ENCODE measurements at regions not wholly inside any gene's neighbourhood (a gene's known extent, or its start where the extent isn't known, plus 50 kb on each side); places are given as distances from the start of the nearest gene placed in this dataset.

DNA sequence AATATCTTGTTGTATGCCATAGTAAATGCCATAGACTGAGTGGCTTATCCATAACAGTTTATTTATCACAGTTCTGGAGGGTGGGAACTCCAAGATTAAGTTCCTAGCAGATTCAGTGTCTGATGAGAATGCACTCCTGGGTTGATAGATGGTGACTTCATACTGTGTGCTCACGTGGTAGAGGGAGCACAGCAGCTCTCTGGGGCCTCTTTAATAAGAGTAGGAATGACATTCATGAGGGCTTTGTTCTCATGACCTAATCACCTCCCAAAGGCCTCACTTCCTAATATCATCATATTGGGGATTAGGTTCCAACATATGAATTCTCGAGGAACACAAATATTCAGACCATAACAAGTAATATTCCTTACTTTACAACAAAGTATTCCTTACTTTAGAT lies 98.1 kb upstream of the SH3BP4 start:
- H3K4me3 ChIP-seq (ENCODE audit: low read depth, low read length), result no peak overlapping the region
- H3K36me3 ChIP-seq (ENCODE audit: control insufficient read depth, insufficient read depth, low read length), result no peaks in the 10 kb centered on the region
- TF ChIP-seq, protein P1, sequence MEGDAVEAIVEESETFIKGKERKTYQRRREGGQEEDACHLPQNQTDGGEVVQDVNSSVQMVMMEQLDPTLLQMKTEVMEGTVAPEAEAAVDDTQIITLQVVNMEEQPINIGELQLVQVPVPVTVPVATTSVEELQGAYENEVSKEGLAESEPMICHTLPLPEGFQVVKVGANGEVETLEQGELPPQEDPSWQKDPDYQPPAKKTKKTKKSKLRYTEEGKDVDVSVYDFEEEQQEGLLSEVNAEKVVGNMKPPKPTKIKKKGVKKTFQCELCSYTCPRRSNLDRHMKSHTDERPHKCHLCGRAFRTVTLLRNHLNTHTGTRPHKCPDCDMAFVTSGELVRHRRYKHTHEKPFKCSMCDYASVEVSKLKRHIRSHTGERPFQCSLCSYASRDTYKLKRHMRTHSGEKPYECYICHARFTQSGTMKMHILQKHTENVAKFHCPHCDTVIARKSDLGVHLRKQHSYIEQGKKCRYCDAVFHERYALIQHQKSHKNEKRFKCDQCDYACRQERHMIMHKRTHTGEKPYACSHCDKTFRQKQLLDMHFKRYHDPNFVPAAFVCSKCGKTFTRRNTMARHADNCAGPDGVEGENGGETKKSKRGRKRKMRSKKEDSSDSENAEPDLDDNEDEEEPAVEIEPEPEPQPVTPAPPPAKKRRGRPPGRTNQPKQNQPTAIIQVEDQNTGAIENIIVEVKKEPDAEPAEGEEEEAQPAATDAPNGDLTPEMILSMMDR (IDR thresholded peaks at IDR 0.05; ENCODE audit: insufficient read depth, low read length, poor library complexity, severe bottlenecking), result no peak
- H3K27me3 ChIP-seq (ENCODE audit: control insufficient read depth, insufficient read depth, low read length), result no peaks in the 10 kb centered on the region
- no peak for DNase-seq (ENCODE audit: low read depth)

- TF ChIP-seq, protein P1 (IDR thresholded peaks at IDR 0.05; ENCODE audit: insufficient read depth, low read length, poor library complexity, severe bottlenecking), result no peak
- Histone ChIP-seq H3K36me3 (ENCODE audit: control insufficient read depth, insufficient read depth, low read length) (no peaks in the 10 kb centered on the region), H3K27me3 (ENCODE audit: control insufficient read depth, insufficient read depth, low read length) (no peaks in the 10 kb centered on the region), H3K4me3 (ENCODE audit: low read depth, low read length) (no peak overlapping the region)
- no peak for DNase-seq (ENCODE audit: low read depth)
These were observed 98.9 kb upstream of the SH3BP4 start for GRCh38 chr2:234852941-234853340.

- TF ChIP-seq, protein P1 (IDR thresholded peaks at IDR 0.05; ENCODE audit: insufficient read depth, low read length, poor library complexity, severe bottlenecking), result no peak
- H3K36me3 ChIP-seq (ENCODE audit: control insufficient read depth, insufficient read depth, low read length), result no peaks in the 10 kb centered on the region
- H3K27me3 ChIP-seq (ENCODE audit: control insufficient read depth, insufficient read depth, low read length), result no peaks in the 10 kb centered on the region
- H3K4me3 ChIP-seq (ENCODE audit: low read depth, low read length), result no peak overlapping the region
- DNase-seq (ENCODE audit: low read depth), result no peak
These were observed 99.8 kb upstream of the SH3BP4 start for GRCh38 chr2:234852035-234852434.

- no peak for DNase-seq (ENCODE audit: low read depth)
These were observed 100.4 kb upstream of the SH3BP4 start for GRCh38 chr2:234851451-234851850.

GRCh38 chr2:234850818-234851217 lies 101.0 kb upstream of the SH3BP4 start:
- H3K27me3 ChIP-seq (ENCODE audit: control insufficient read depth, insufficient read depth, low read length), result no peaks in the 10 kb centered on the region
- TF ChIP-seq, protein P1 (IDR thresholded peaks at IDR 0.05; ENCODE audit: insufficient read depth, low read length, poor library complexity, severe bottlenecking), result no peak
- no peak for DNase-seq (ENCODE audit: low read depth)
- no peaks in the 10 kb centered on the region for H3K36me3 ChIP-seq (ENCODE audit: control insufficient read depth, insufficient read depth, low read length)
- no peak overlapping the region for H3K4me3 ChIP-seq (ENCODE audit: low read depth, low read length)

More at GRCh38 chr2:234851451-234851850, 100.4 kb upstream of the SH3BP4 start:
- Histone ChIP-seq H3K4me3 (ENCODE audit: low read depth, low read length) (no peak overlapping the region), H3K27me3 (ENCODE audit: control insufficient read depth, insufficient read depth, low read length) (no peaks in the 10 kb centered on the region), H3K36me3 (ENCODE audit: control insufficient read depth, insufficient read depth, low read length) (no peaks in the 10 kb centered on the region)
- TF ChIP-seq, protein P1 (IDR thresholded peaks at IDR 0.05; ENCODE audit: insufficient read depth, low read length, poor library complexity, severe bottlenecking), result no peak

GRCh38 chr2:234849678-234850077 lies 102.1 kb upstream of the SH3BP4 start:
- TF ChIP-seq, protein P1 (IDR thresholded peaks at IDR 0.05; ENCODE audit: insufficient read depth, low read length, poor library complexity, severe bottlenecking), result no peak
- H3K36me3 ChIP-seq (ENCODE audit: control insufficient read depth, insufficient read depth, low read length), result no peaks in the 10 kb centered on the region

More at GRCh38 chr2:234849678-234850077, 102.1 kb upstream of the SH3BP4 start:
- Histone ChIP-seq H3K27me3 (ENCODE audit: control insufficient read depth, insufficient read depth, low read length) (no peaks in the 10 kb centered on the region), H3K4me3 (ENCODE audit: low read depth, low read length) (no peak overlapping the region)
- DNase-seq (ENCODE audit: low read depth), result no peak
